ENCODE measurements at regions not wholly inside any gene's neighbourhood (a gene's known extent, or its start where the extent isn't known, plus 50 kb on each side); places are given as distances from the start of the nearest gene placed in this dataset.

GRCh38 chr11:33500332-33500731 is 200.3 kb downstream of the C11orf91 start:
- TF ChIP-seq TSHZ1 (CRISPR knock-in tag; IDR thresholded peaks at IDR 0.05) = no peak
- TF ChIP-seq MBD1 (CRISPR knock-in tag; IDR thresholded peaks at IDR 0.05) = no peak
- TF ChIP-seq CREB1 (IDR thresholded peaks at IDR 0.05) = no peak
- no peak for TF ChIP-seq CREB1 (CRISPR knock-in tag; IDR thresholded peaks at IDR 0.05)
- no peak for TF ChIP-seq HMG20A (CRISPR knock-in tag; conservative IDR thresholded peaks at IDR 0.05)
- no peak for TF ChIP-seq CTCF (IDR thresholded peaks at IDR 0.05 in 2 of 3, conservative IDR thresholded peaks at IDR 0.05 in 1 of 3; ENCODE audit: insufficient read depth in 2 of 3, low read depth in 1 of 3, low read length in 3 of 3)
- no peak for TF ChIP-seq DPF2 (IDR thresholded peaks at IDR 0.05)
- no peak for TF ChIP-seq RCOR1 (IDR thresholded peaks at IDR 0.05; ENCODE audit: borderline replicate concordance in 1 of 2, low read depth in 2 of 2, low read length in 2 of 2)
- TF ChIP-seq SPI1 (IDR thresholded peaks at IDR 0.05; ENCODE audit: borderline replicate concordance, low read depth, low read length) = no peak
- no peak for TF ChIP-seq ZNF57 (CRISPR knock-in tag; IDR thresholded peaks at IDR 0.05)

Measured in K562 (cell line).